Posterior vena cava (tissue), 2 donors: ENCODE measurements at regions not wholly inside any gene's neighbourhood (a gene's known extent, or its start where the extent isn't known, plus 50 kb on each side); places are given as distances from the start of the nearest gene placed in this dataset.

Experiments
- DNase-seq: peaks from one replicate; pipeline ENCODE4 v3.0.0-alpha.2; 2020; ENCODE audit warnings: low spot score
- intact Hi-C, 2 donors: fragments of 100-400 bp; cut with DNase I; formaldehyde crosslinking; loops; one replicate each; pipeline versions ENCODE4 v1.14.1 to v1.14.2; 2022 to 2023
- donor health status: DM: yes; HTN: yes; CAD: no.
- donor health status: DM: yes; HTN: yes; CAD: no.

GRCh38 chr5:152277936-152278335 lies 127.1 kb downstream of the NMUR2 start:
- intact Hi-C loops, result no loop called here

GRCh38 chr5:152274224-152274623 lies 130.9 kb downstream of the NMUR2 start:
- intact Hi-C loops, result loop anchor here in 1 of 2 donors (5.0 kb wide), 1 partner anchor 447 kb away; no protein-coding TSS in a partner anchor
- DNase-seq, result no peak

More at GRCh38 chr5:152277936-152278335, 127.1 kb downstream of the NMUR2 start:
- no peak for DNase-seq

- DNase-seq, result no peak
- intact Hi-C loops, result loop anchor here in 1 of 2 donors (5.0 kb wide), 1 partner anchor 444 kb away; no protein-coding TSS in a partner anchor
Observed at GRCh38 chr5:152271420-152271819, 133.7 kb downstream of the NMUR2 start.

- DNase-seq, result no peak
- intact Hi-C loops, result loop anchor here in 1 of 2 donors (5.0 kb wide), 1 partner anchor 443 kb away; no protein-coding TSS in a partner anchor
Observed at GRCh38 chr5:152270096-152270495, 135.0 kb downstream of the NMUR2 start.

GRCh38 chr5:152269533-152269932 lies 135.5 kb downstream of the NMUR2 start:
- DNase-seq, result no peak
- intact Hi-C loops, result no loop called here

- intact Hi-C loops, result no loop called here
- DNase-seq, result no peak
Observed at GRCh38 chr5:152264645-152265254, 140.3 kb downstream of the NMUR2 start.

GRCh38 chr5:152262667-152263066 lies 142.4 kb downstream of the NMUR2 start:
- DNase-seq, result no peak
- intact Hi-C loops, result no loop called here

- intact Hi-C loops, result no loop called here
- no peak for DNase-seq
Observed at GRCh38 chr5:152260940-152261339, 144.1 kb downstream of the NMUR2 start.

GRCh38 chr5:152259702-152260101 lies 145.4 kb downstream of the NMUR2 start:
- intact Hi-C loops, result no loop called here
- DNase-seq, result no peak

GRCh38 chr5:152256580-152256979 lies 148.5 kb downstream of the NMUR2 start:
- DNase-seq, result no peak
- intact Hi-C loops, result no loop called here

- no peak for DNase-seq
- intact Hi-C loops, result no loop called here
Observed at GRCh38 chr5:152255411-152255810, 149.7 kb downstream of the NMUR2 start.

- DNase-seq, result no peak
- intact Hi-C loops, result no loop called here
Observed at GRCh38 chr5:152247850-152248385, 157.2 kb downstream of the NMUR2 start.

- intact Hi-C loops, result no loop called here
- no peak for DNase-seq
Observed at GRCh38 chr5:152246401-152246800, 158.7 kb downstream of the NMUR2 start.

- no peak for DNase-seq
- intact Hi-C loops, result no loop called here
Observed at GRCh38 chr5:152237531-152237930, 167.5 kb downstream of the NMUR2 start.

- intact Hi-C loops, result no loop called here
- DNase-seq, result no peak
Observed at GRCh38 chr5:152226191-152226590, 178.9 kb downstream of the NMUR2 start.

- intact Hi-C loops, result no loop called here
- DNase-seq, result no peak
Observed at GRCh38 chr5:152221721-152222629, 183.1 kb downstream of the NMUR2 start.

GRCh38 chr5:152218694-152219093 lies 186.4 kb downstream of the NMUR2 start:
- no peak for DNase-seq
- intact Hi-C loops, result no loop called here

- intact Hi-C loops, result no loop called here
- DNase-seq, result no peak
Observed at GRCh38 chr5:152205804-152206203, 199.3 kb downstream of the NMUR2 start.

- intact Hi-C loops, result no loop called here
- no peak for DNase-seq
Observed at GRCh38 chr5:152202321-152202720, 202.8 kb downstream of the NMUR2 start.

GRCh38 chr5:152193391-152194107 lies 211.5 kb downstream of the NMUR2 start:
- no peak for DNase-seq

More at GRCh38 chr5:152193391-152194107, 211.5 kb downstream of the NMUR2 start:
- intact Hi-C loops, result no loop called here
